SK-N-SH (cell line): ENCODE measurements at regions not wholly inside any gene's neighbourhood (a gene's known extent, or its start where the extent isn't known, plus 50 kb on each side); places are given as distances from the start of the nearest gene placed in this dataset.

Experiments used
- CTCF ChIA-PET: fragments of 300-600, 350-600 bp; formaldehyde crosslinking; extraction: SDS; loops from one replicate; lab custom pipeline; 2021; lab: Yijun Ruan, JAX
- POLR2A ChIA-PET: fragments of 350-600 bp; sonication (Branson Sonifier 250); formaldehyde crosslinking; extraction: SDS; loops from one replicate; lab custom pipeline; 2020; ENCODE audit warnings: antibody characterized with exemption, inconsistent platforms; lab: Yijun Ruan, JAX
- DNase-seq: peaks from one replicate; pipeline ENCODE4 v3.0.0; 2012
- H2AFZ ChIP-seq: fragments of 200-600 bp; sonication (generic); 2 replicates; pipeline ENCODE4 v1.8.1; 2016; ENCODE audit warnings: antibody characterized with exemption, mild to moderate bottlenecking, low read depth
- H3F3A ChIP-seq: fragments of 200-600 bp; sonication (generic); replicated peaks from 2 replicates; pipeline ENCODE3; 2016; ENCODE audit warnings: antibody characterized with exemption, mild to moderate bottlenecking; ENCODE audit not compliant: insufficient read depth
- H3K27ac ChIP-seq, 2 experiments: fragments of 200-500 bp in 1 of 2; fragments of 200-600 bp in 1 of 2; sonication (Bioruptor generic) in 1 of 2; sonication (generic), shearing (Covaris generic) in 1 of 2; 2 replicates each; pipeline versions ENCODE4 v1.5.1 to v1.6.1; 2014 to 2016; ENCODE audit warnings: low read depth in 2 of 2, inconsistent platforms in 1 of 2, low read length in 1 of 2, mild to moderate bottlenecking in 1 of 2, mixed read lengths in 1 of 2
- H3K27me3 ChIP-seq: fragments of 200-600 bp; sonication (generic), shearing (Covaris generic); 2 replicates; pipeline ENCODE4 v1.6.1; 2016; ENCODE audit warnings: mixed run types; ENCODE audit not compliant: insufficient read depth
- H3K36me3 ChIP-seq, 2 experiments: fragments of 200-500 bp in 1 of 2; fragments of 200-600 bp in 1 of 2; sonication (Bioruptor generic) in 1 of 2; sonication (generic) in 1 of 2; replicated peaks in 1 of 2; 2 replicates each; pipeline versions ENCODE3 to v1.5.1; 2014 to 2016; ENCODE audit warnings: low read length in 1 of 2, mild to moderate bottlenecking in 1 of 2; ENCODE audit not compliant: insufficient read depth in 2 of 2, control insufficient read depth in 1 of 2
- H3K4me1 ChIP-seq, 2 experiments: fragments of 200-500 bp in 1 of 2; fragments of 200-600 bp in 1 of 2; sonication (Bioruptor generic) in 1 of 2; sonication (generic), shearing (Covaris generic) in 1 of 2; 2 replicates each; pipeline versions ENCODE4 v1.5.1 to v1.6.1; 2014 to 2016; ENCODE audit warnings: low read depth in 1 of 2, low read length in 1 of 2, mixed run types in 1 of 2; ENCODE audit not compliant: insufficient read depth in 2 of 2, control insufficient read depth in 1 of 2
- H3K4me2 ChIP-seq: fragments of 200-600 bp; sonication (generic), shearing (Covaris generic); 2 replicates; pipeline ENCODE4 v1.6.1; 2017; ENCODE audit warnings: mixed run types
- H3K4me3 ChIP-seq, 2 experiments: fragments of 200-500 bp in 1 of 2; fragments of 200-600 bp in 1 of 2; sonication (Bioruptor generic) in 1 of 2; sonication (generic), shearing (Covaris generic) in 1 of 2; 2 replicates each; pipeline versions ENCODE4 v1.5.1 to v1.8.1; 2014 to 2016; ENCODE audit warnings: low read depth in 2 of 2, inconsistent platforms in 1 of 2, low read length in 1 of 2, mild to moderate bottlenecking in 1 of 2, mixed read lengths in 1 of 2, moderate library complexity in 1 of 2
- H3K79me2 ChIP-seq: fragments of 200-600 bp; sonication (generic); 2 replicates; pipeline ENCODE4 v1.8.1; 2017; ENCODE audit warnings: mild to moderate bottlenecking; ENCODE audit not compliant: insufficient read depth
- H3K9ac ChIP-seq: fragments of 200-600 bp; sonication (generic); 2 replicates; pipeline ENCODE4 v1.6.1; 2017; ENCODE audit warnings: mixed run types
- H3K9me2 ChIP-seq: fragments of 200-600 bp; sonication (generic); 2 replicates; pipeline ENCODE4 v1.6.1; 2017; ENCODE audit warnings: mixed run types
- H3K9me3 ChIP-seq: fragments of 200-600 bp; sonication (generic); 2 replicates; pipeline ENCODE4 v1.6.1; 2017; ENCODE audit warnings: mixed run types, mild to moderate bottlenecking, moderate library complexity
- H4K20me1 ChIP-seq: fragments of 200-600 bp; sonication (generic); 2 replicates; pipeline ENCODE4 v1.6.1; 2017; ENCODE audit warnings: mild to moderate bottlenecking, mixed run types; ENCODE audit not compliant: insufficient read depth
- CTCF ChIP-seq: fragments of 200-600 bp; sonication (generic); IDR thresholded peaks from 2 replicates; pipeline ENCODE4 v1.6.1; 2017; ENCODE audit warnings: antibody characterized with exemption, mild to moderate bottlenecking, moderate library complexity
- EP300 ChIP-seq, 2 experiments: IDR thresholded peaks; 2 replicates each; pipeline versions ENCODE4 v1.4.0 to v1.6.1; 2012; ENCODE audit warnings: borderline replicate concordance in 1 of 2, low read depth in 1 of 2, low read length in 1 of 2
- FOXM1 ChIP-seq: IDR thresholded peaks from 2 replicates; pipeline ENCODE4 v1.4.0; 2012; ENCODE audit warnings: low read depth, mild to moderate bottlenecking
- GATA2 ChIP-seq: sonication (generic); formaldehyde crosslinking; IDR thresholded peaks from 2 replicates; pipeline ENCODE4 v1.5.0; 2020; ENCODE audit warnings: mild to moderate bottlenecking, missing genetic modification reagents
- JUND ChIP-seq: IDR thresholded peaks from 2 replicates; pipeline ENCODE4 v1.4.0; 2012
- MEF2A ChIP-seq: IDR thresholded peaks from 2 replicates; pipeline ENCODE4 v1.4.0; 2012; ENCODE audit warnings: low read depth, borderline replicate concordance
- RFX5 ChIP-seq: IDR thresholded peaks from 2 replicates; pipeline ENCODE4 v1.6.1; 2012; ENCODE audit warnings: mild to moderate bottlenecking, improper control_type of control experiment, low read length
- TAF1 ChIP-seq: IDR thresholded peaks from 2 replicates; pipeline ENCODE4 v1.6.1; 2012; ENCODE audit warnings: low read depth, mild to moderate bottlenecking, low read length, moderate library complexity, borderline replicate concordance
- USF1 ChIP-seq: IDR thresholded peaks from 2 replicates; pipeline ENCODE4 v1.4.0; 2012; ENCODE audit warnings: low read depth, borderline replicate concordance
- WGBS: methylation state at CpG from one replicate; pipeline ENCODE4 v1.1.6; 2017; ENCODE audit warnings: low lambda C conversion rate; 5-methylcytosine and 5-hydroxymethylcytosine counted together

GRCh38 chr12:86681060-86681459 is 424.9 kb upstream of the MGAT4C start (continued):
- no peak for TF ChIP-seq CTCF
- no peak for TF ChIP-seq FOXM1
- TF ChIP-seq MEF2A, result no peak
- no peak for TF ChIP-seq JUND

- peak; percentile 11 for DNase-seq
- H4K20me1 ChIP-seq, result no peaks in the 10 kb centered on the region
- no peaks in the 10 kb centered on the region for H3K9me2 ChIP-seq
- no peaks in the 10 kb centered on the region for H3K79me2 ChIP-seq
- peak overlapping the region in 1 of 2 experiments; percentile 16; a peak in 1 of 4 replicates for H3K27ac ChIP-seq
- TF ChIP-seq GATA2 (CRISPR knock-in tag) (peak; percentile 48), EP300 (IDR thresholded peaks at IDR 0.05; ENCODE audit: borderline replicate concordance in 1 of 2, low read depth in 1 of 2, low read length in 1 of 2) (no peak)
- CTCF ChIA-PET, result no interaction called here
- no peak overlapping the region for H3K9ac ChIP-seq
- H3K36me3 ChIP-seq, result no peaks in the 10 kb centered on the region
- H3K27me3 ChIP-seq, result no peaks in the 10 kb centered on the region
- H2AFZ ChIP-seq, result peak overlapping the region; percentile 31; the same call in 1 of the 2 replicates
- 49% methylated on average over 3 of the region's 3 CpGs for WGBS
- POLR2A ChIA-PET, result no interaction called here
- no peaks in the 10 kb centered on the region for H3K9me3 ChIP-seq
- H3K4me3 ChIP-seq, result no peak overlapping the region
- no peaks in the 10 kb centered on the region; a peak in 1 of 4 replicates for H3K4me1 ChIP-seq
- no peaks in the 10 kb centered on the region for H3F3A ChIP-seq
- no peak overlapping the region for H3K4me2 ChIP-seq
These were observed 419.0 kb upstream of the MGAT4C start for GRCh38 chr12:86675197-86675596.

- Histone ChIP-seq H3F3A (no peaks in the 10 kb centered on the region), H4K20me1 (no peaks in the 10 kb centered on the region), H3K4me1 (no peaks in the 10 kb centered on the region; a peak in 1 of 4 replicates), H3K79me2 (no peaks in the 10 kb centered on the region), H3K4me2 (no peak overlapping the region), H3K36me3 (no peaks in the 10 kb centered on the region), H3K9me2 (no peaks in the 10 kb centered on the region), H3K9ac (no peak overlapping the region), H2AFZ (no peak overlapping the region), H3K4me3 (no peak overlapping the region), H3K9me3 (no peaks in the 10 kb centered on the region), H3K27ac (no peak overlapping the region), H3K27me3 (no peaks in the 10 kb centered on the region)
- WGBS, result 90% methylated on average over 4 of the region's 4 CpGs
- POLR2A ChIA-PET, result no interaction called here
- TF ChIP-seq USF1, result no peak
- TF ChIP-seq RFX5, result no peak
- TF ChIP-seq TAF1, result no peak
- CTCF ChIA-PET, result no interaction called here
- no peak for DNase-seq
These were observed 414.8 kb upstream of the MGAT4C start for GRCh38 chr12:86670986-86671385.
